ENCODE measurements at regions not wholly inside any gene's neighbourhood (a gene's known extent, or its start where the extent isn't known, plus 50 kb on each side); places are given as distances from the start of the nearest gene placed in this dataset.

DNA sequence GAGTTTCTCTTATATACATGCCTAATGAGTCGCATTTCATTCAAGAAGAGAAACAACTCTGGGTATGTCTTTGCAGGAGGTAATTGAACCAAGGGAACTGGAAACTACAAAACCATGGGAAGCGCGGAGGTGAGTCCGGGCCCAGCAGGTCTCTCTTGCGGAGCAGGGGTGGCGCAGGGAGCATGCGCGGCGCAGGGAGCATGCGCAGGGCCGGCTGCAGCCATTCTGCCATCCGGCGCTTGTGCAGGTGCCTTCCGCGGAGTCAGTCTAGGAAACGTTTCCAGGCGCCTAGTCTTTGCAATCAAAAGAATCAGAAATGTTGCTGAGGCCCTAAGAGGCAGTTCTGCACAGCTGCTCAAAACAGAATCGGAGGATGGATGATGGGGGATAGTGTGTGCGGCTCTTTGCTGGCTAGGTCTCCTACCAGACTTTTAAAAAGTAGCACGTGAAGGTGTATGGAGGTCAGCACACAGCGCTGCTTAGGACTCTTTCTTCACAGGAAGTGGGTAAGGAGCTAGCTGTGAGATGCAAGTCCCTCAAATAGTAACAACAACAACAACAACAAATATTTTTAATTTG lies 433.8 kb upstream of the FAT1 start:
- TF ChIP-seq, protein P1, sequence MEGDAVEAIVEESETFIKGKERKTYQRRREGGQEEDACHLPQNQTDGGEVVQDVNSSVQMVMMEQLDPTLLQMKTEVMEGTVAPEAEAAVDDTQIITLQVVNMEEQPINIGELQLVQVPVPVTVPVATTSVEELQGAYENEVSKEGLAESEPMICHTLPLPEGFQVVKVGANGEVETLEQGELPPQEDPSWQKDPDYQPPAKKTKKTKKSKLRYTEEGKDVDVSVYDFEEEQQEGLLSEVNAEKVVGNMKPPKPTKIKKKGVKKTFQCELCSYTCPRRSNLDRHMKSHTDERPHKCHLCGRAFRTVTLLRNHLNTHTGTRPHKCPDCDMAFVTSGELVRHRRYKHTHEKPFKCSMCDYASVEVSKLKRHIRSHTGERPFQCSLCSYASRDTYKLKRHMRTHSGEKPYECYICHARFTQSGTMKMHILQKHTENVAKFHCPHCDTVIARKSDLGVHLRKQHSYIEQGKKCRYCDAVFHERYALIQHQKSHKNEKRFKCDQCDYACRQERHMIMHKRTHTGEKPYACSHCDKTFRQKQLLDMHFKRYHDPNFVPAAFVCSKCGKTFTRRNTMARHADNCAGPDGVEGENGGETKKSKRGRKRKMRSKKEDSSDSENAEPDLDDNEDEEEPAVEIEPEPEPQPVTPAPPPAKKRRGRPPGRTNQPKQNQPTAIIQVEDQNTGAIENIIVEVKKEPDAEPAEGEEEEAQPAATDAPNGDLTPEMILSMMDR (IDR thresholded peaks at IDR 0.05; ENCODE audit: low read depth, low read length): no peak
- no peaks in the 10 kb centered on the region for H3K4me1 ChIP-seq
- no peak overlapping the region for H3K4me3 ChIP-seq (ENCODE audit: low read depth, low read length)
- no peaks in the 10 kb centered on the region for H3K36me3 ChIP-seq
- H3K9me3 ChIP-seq: no peaks in the 10 kb centered on the region
- no peaks in the 10 kb centered on the region for H3K27me3 ChIP-seq
- no peak for DNase-seq

- TF ChIP-seq, protein P1 (IDR thresholded peaks at IDR 0.05; ENCODE audit: low read depth, low read length): no peak
- H3K36me3 ChIP-seq: no peaks in the 10 kb centered on the region
- no peak for DNase-seq
- H3K4me1 ChIP-seq: no peaks in the 10 kb centered on the region
- no peaks in the 10 kb centered on the region for H3K9me3 ChIP-seq
- no peak overlapping the region for H3K4me3 ChIP-seq (ENCODE audit: low read depth, low read length)
- H3K27me3 ChIP-seq: no peaks in the 10 kb centered on the region
Measured at GRCh38 chr4:187158003-187158402, 434.3 kb upstream of the FAT1 start.

- TF ChIP-seq, protein P1 (IDR thresholded peaks at IDR 0.05; ENCODE audit: low read depth, low read length): no peak
- H3K36me3 ChIP-seq: no peaks in the 10 kb centered on the region
- no peaks in the 10 kb centered on the region for H3K27me3 ChIP-seq
- H3K9me3 ChIP-seq: no peaks in the 10 kb centered on the region
- DNase-seq: no peak
- no peak overlapping the region for H3K4me3 ChIP-seq (ENCODE audit: low read depth, low read length)
- no peaks in the 10 kb centered on the region for H3K4me1 ChIP-seq
Measured at GRCh38 chr4:187160486-187160885, 436.8 kb upstream of the FAT1 start.

DNA sequence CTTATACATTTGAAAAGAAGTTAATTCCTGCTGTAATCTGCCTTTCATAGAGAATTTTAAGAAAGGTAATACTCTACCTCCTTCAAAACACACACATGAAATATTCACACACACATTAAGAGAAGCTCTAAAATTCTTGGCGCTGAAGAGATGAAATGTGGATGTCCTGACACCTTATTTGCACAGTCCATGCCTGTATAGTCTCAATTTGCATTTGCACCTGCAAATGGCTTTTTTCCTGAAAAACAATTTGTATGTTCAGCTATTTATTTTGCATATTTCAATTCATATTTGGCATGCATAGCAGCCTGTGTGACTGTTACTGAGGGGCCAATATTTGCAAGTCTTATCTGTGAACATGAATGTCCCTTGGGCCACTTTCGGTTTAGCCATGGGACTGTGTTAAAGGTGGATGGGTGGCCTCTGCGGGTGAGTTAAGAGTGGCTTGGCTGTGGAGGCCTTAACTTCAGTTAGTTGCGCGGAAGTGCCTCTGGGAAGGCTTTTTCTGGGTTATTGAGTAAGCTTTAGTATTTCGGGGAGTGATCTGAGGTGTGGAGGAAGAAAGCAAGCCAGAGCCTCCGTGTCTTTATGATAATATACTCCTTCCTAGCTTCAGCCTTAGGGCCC lies 443.3 kb upstream of the FAT1 start:
- TF ChIP-seq, protein P1 (IDR thresholded peaks at IDR 0.05; ENCODE audit: low read depth, low read length): no peak
- Histone ChIP-seq H3K36me3 (no peaks in the 10 kb centered on the region), H3K27me3 (no peaks in the 10 kb centered on the region), H3K4me1 (peaks cover 2% of the 10 kb centered on the region; the same call in 1 of the 2 replicates), H3K9me3 (no peaks in the 10 kb centered on the region), H3K4me3 (ENCODE audit: low read depth, low read length) (no peak overlapping the region)
- DNase-seq: no peak

DNA sequence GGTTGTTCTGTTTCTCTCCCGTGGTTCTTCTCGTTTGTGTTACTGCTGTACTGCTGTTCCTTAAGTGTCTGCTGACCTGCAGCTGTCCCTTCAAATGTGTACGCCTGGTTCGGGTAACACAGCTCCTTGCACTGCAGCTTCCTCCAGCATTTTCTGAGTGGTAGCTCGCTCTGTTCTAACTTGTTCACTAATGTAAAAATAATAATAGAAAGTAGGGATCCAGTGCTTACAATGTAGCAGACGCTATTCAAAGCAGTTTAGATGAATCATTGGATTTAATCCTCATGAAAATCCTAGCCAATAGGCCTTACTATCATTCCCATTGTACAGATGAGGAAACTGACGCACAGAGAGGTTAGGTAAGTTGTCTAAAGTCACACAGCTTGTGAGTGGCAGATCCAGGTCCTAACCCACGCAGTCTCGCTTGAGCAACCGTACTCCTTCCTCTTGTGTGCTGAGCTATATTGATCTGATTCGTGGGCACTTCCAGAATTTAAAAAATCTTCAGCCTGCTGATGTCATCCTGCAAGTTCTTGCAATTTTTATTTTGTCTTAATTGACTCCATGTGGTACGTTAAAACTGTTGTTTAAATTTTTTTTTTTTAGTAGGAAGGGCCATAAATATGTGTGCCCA lies 448.2 kb upstream of the FAT1 start:
- no peak overlapping the region for H3K4me3 ChIP-seq (ENCODE audit: low read depth, low read length)
- H3K4me1 ChIP-seq: peaks cover 6% of the 10 kb centered on the region
- TF ChIP-seq, protein P1 (IDR thresholded peaks at IDR 0.05; ENCODE audit: low read depth, low read length): no peak
- H3K9me3 ChIP-seq: no peaks in the 10 kb centered on the region
- no peak for DNase-seq
- no peaks in the 10 kb centered on the region for H3K36me3 ChIP-seq
- no peaks in the 10 kb centered on the region for H3K27me3 ChIP-seq

- TF ChIP-seq, protein P1 (IDR thresholded peaks at IDR 0.05; ENCODE audit: low read depth, low read length): no peak
- Histone ChIP-seq H3K27me3 (no peaks in the 10 kb centered on the region), H3K4me3 (ENCODE audit: low read depth, low read length) (peak overlapping the region; percentile 5; the same call in 1 of the 2 replicates), H3K36me3 (no peaks in the 10 kb centered on the region), H3K4me1 (peaks cover 6% of the 10 kb centered on the region), H3K9me3 (no peaks in the 10 kb centered on the region)
- DNase-seq: peak; percentile 40
Measured at GRCh38 chr4:187172340-187172761, 448.7 kb upstream of the FAT1 start.

All from BE2C (cell line).